GM12891 (cell line): ENCODE measurements at regions not wholly inside any gene's neighbourhood (a gene's known extent, or its start where the extent isn't known, plus 50 kb on each side); places are given as distances from the start of the nearest gene placed in this dataset.

Experiments used
- POLR2A ChIP-seq: IDR thresholded peaks from 2 replicates; pipeline ENCODE4 v1.6.1; 2011; ENCODE audit warnings: low read depth, low read length, control low read depth
- POLR2AphosphoS5 ChIP-seq: IDR thresholded peaks from 2 replicates; pipeline ENCODE4 v1.6.1; 2011; ENCODE audit warnings: low read depth, low read length, control low read depth
- POU2F2 ChIP-seq: IDR thresholded peaks from 2 replicates; pipeline ENCODE4 v1.6.1; 2011; ENCODE audit warnings: low read depth, mild to moderate bottlenecking, control low read depth, low read length, moderate library complexity

- TF ChIP-seq POLR2AphosphoS5 (no peak), POLR2A (no peak), POU2F2 (no peak)
Measured at GRCh38 chr9:73579823-73580222, 428.2 kb downstream of the ANXA1 start.
